ENCODE measurements at regions not wholly inside any gene's neighbourhood (a gene's known extent, or its start where the extent isn't known, plus 50 kb on each side); places are given as distances from the start of the nearest gene placed in this dataset.
"Not testable (repeated sequence)": the region's sequence is repeated elsewhere in the genome, so short reads cannot be mapped to it uniquely, and the experiment has no call there.

DNA sequence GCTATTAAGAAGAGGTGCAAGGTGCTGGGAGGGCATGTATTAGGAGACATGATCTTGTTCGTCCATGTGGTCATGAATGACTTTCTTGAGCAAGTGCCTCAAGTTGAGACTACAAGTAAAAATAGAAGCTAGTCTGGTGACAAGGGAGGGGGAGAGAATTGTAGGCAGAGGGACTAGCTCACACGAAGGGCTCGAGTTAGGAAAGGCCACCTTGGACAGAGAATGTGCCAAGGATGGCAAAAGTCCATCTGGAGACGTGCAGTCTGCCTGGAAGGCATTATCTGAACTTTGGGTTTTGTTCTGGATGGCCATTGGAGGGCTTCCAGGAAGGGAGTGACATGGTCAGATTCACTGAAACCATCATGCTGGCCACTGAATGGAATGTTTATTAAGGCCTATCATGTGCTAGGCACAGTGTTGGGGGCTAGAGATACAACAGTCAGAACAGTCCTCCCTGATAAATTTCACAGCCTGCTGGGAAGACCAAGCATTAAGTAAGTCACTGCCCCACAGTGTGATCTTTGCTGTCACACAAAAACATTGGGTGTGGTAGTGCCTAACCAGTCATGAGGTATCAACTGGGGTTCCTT lies 251.3 kb upstream of the NBPF12 start:
- TF ChIP-seq SUZ12 (IDR thresholded peaks at IDR 0.05; ENCODE audit: extremely low read depth, insufficient read depth, insufficient read length); ZNF274 (IDR thresholded peaks at IDR 0.05; ENCODE audit: low read depth, low read length); YY1 (IDR thresholded peaks at IDR 0.05; ENCODE audit: insufficient read depth, insufficient read length): not testable (repeated sequence)
